Lung (tissue), 11 donors: ENCODE measurements at regions not wholly inside any gene's neighbourhood (a gene's known extent, or its start where the extent isn't known, plus 50 kb on each side); places are given as distances from the start of the nearest gene placed in this dataset.

Experiments used
- ATAC-seq: fragments of 200-7000 bp; cut with Tn5 transposase; one replicate; pipeline ENCODE4 v1.9.1; 2020; ENCODE audit warnings: moderate number of reproducible peaks; ENCODE audit not compliant: insufficient read depth, low FRiP score
- DNase-seq, 3 donors: peaks; one replicate each; pipeline ENCODE4 v3.0.0-alpha.2; 2013 to 2017
- H3K27ac ChIP-seq, 2 donors: one replicate each; pipeline ENCODE4 v1.5.1; 2013; ENCODE audit warnings: mild to moderate bottlenecking in 2 of 2, moderate library complexity in 2 of 2, control low read depth in 1 of 2, inconsistent platforms in 1 of 2, low read depth in 1 of 2, low read length in 1 of 2
- H3K27me3 ChIP-seq, 3 donors: one replicate each; pipeline ENCODE4 v1.5.1; 2013; ENCODE audit warnings: low read length in 2 of 3; ENCODE audit not compliant: control insufficient read depth in 3 of 3, insufficient read depth in 3 of 3
- H3K36me3 ChIP-seq, 4 donors: one replicate each; pipeline ENCODE4 v1.5.1; 2013; ENCODE audit warnings: low read length in 4 of 4, mild to moderate bottlenecking in 1 of 4, moderate library complexity in 1 of 4; ENCODE audit not compliant: control insufficient read depth in 4 of 4, insufficient read depth in 4 of 4
- H3K4me1 ChIP-seq, 5 donors: one replicate each; pipeline ENCODE4 v1.5.1; 2013; ENCODE audit warnings: low read length in 5 of 5, mild to moderate bottlenecking in 2 of 5, moderate library complexity in 1 of 5; ENCODE audit not compliant: control insufficient read depth in 5 of 5, insufficient read depth in 5 of 5
- H3K4me3 ChIP-seq: one replicate; pipeline ENCODE4 v1.5.1; 2013; ENCODE audit warnings: mild to moderate bottlenecking, control low read depth, moderate library complexity
- H3K9ac ChIP-seq, 2 donors: one replicate each; pipeline ENCODE4 v1.5.1; 2013; ENCODE audit warnings: low read length in 2 of 2, control low read depth in 1 of 2; ENCODE audit not compliant: insufficient read depth in 1 of 2
- H3K9me3 ChIP-seq, 4 donors: one replicate each; pipeline ENCODE4 v1.5.1; 2013; ENCODE audit warnings: low read length in 3 of 4, mild to moderate bottlenecking in 1 of 4, moderate library complexity in 1 of 4; ENCODE audit not compliant: control insufficient read depth in 4 of 4, insufficient read depth in 3 of 4
- WGBS, 2 donors: extraction: QIAGEN DNeasy Blood & Tissue Kit; methylation state at CpG; one replicate each; pipeline ENCODE4 v1.1.7; 2013; 5-methylcytosine and 5-hydroxymethylcytosine counted together
- TF ChIP-seq, protein P1 (sequence below): IDR thresholded peaks from 2 replicates; pipeline ENCODE4 v1.5.1; 2012; ENCODE audit warnings: mild to moderate bottlenecking; ENCODE audit errors: control extremely low read depth, extremely low read depth
- donor health status: control.
- donor health status: control.
- donor health status: Bipolar disorder and iron deficiency.
- donor health status: healthy.
- donor health status: DM: yes; HTN: yes; CAD: no.

DNA sequence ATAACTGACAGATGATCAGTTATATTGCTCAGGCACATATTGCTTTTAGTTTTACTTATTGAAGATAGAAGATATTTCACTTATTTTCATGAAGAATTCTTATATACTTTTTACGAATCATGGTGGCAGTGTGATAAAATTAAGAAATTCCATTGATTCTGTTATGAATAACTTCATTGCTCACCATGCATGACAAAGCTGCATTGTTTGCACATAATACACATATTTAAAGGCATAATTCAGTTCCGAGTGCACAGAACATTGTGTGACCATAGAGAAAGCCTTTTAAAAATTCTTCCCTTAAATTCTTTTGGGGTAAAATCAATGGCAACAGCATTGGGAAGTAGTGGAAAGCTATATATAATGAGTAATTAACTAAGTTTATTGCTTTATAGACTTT, 82.5 kb upstream of the NAALADL2 start:
- TF ChIP-seq, protein P1, sequence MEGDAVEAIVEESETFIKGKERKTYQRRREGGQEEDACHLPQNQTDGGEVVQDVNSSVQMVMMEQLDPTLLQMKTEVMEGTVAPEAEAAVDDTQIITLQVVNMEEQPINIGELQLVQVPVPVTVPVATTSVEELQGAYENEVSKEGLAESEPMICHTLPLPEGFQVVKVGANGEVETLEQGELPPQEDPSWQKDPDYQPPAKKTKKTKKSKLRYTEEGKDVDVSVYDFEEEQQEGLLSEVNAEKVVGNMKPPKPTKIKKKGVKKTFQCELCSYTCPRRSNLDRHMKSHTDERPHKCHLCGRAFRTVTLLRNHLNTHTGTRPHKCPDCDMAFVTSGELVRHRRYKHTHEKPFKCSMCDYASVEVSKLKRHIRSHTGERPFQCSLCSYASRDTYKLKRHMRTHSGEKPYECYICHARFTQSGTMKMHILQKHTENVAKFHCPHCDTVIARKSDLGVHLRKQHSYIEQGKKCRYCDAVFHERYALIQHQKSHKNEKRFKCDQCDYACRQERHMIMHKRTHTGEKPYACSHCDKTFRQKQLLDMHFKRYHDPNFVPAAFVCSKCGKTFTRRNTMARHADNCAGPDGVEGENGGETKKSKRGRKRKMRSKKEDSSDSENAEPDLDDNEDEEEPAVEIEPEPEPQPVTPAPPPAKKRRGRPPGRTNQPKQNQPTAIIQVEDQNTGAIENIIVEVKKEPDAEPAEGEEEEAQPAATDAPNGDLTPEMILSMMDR, result no peak
- H3K27ac ChIP-seq, result no peak overlapping the region
- 86 to 90% methylated on average over 2 of the region's 2 CpGs for WGBS, 2 donors
- no peaks in the 10 kb centered on the region for H3K9me3 ChIP-seq
- no peaks in the 10 kb centered on the region for H3K36me3 ChIP-seq
- H3K4me3 ChIP-seq, result no peak overlapping the region
- no peak overlapping the region for H3K9ac ChIP-seq
- no peaks in the 10 kb centered on the region for H3K27me3 ChIP-seq
- DNase-seq (no peak), ATAC-seq (no peak)
- H3K4me1 ChIP-seq, result peaks cover 0 to 3% (median 0%) of the 10 kb centered on the region in 5 donors

DNA sequence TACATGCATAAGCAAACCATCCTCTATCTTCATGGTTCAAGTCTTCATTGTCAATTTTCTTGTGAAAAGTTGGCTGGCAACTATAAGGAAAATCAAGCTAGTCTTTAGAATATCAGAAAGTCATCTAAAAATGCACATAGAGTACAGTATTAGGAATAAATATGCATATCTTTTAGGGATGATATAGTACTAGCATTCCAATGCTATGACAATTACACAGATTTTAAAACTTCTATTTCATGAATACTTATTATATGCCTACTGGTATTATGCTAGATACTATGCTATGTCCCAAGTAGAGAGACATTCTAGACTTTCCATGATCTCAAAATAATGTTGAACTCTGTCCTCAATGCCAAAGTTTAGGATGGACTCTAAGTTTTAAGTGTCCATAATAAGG, 81.3 kb upstream of the NAALADL2 start:
- TF ChIP-seq, protein P1, result no peak
- ATAC-seq (no peak), DNase-seq (no peak)
- Histone ChIP-seq H3K27ac (no peak overlapping the region), H3K27me3 (no peaks in the 10 kb centered on the region), H3K9me3 (no peaks in the 10 kb centered on the region), H3K9ac (no peak overlapping the region), H3K36me3 (no peaks in the 10 kb centered on the region), H3K4me3 (no peak overlapping the region), H3K4me1 (peaks cover 0 to 3% (median 0%) of the 10 kb centered on the region in 5 donors)

DNA sequence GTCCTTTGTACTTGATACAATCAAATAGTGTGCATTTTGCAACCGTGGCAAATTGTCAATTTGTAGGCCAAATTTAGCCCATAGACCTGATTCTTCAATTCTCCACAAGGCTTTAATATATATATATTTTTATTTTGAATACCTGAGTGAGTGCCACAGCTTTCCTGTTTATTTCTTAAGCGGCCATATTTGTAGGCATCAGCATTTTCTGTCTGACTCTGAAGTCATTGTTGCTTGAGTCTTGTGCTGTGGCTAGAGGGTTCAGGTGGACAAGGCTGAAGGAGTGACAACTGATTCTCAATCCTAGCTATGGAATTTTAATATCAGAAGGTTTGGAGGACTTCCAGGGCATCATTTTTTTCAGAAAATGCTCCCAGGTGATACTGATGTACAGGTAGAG, 75.6 kb upstream of the NAALADL2 start:
- WGBS, 2 donors, result 89 to 99% methylated on average over 2 of the region's 2 CpGs
- DNase-seq (no peak), ATAC-seq (no peak)
- Histone ChIP-seq H3K27me3 (no peaks in the 10 kb centered on the region), H3K36me3 (no peaks in the 10 kb centered on the region), H3K9ac (no peak overlapping the region), H3K27ac (no peak overlapping the region), H3K4me3 (no peak overlapping the region), H3K9me3 (no peaks in the 10 kb centered on the region), H3K4me1 (no peaks in the 10 kb centered on the region)
- TF ChIP-seq, protein P1, result no peak

DNA sequence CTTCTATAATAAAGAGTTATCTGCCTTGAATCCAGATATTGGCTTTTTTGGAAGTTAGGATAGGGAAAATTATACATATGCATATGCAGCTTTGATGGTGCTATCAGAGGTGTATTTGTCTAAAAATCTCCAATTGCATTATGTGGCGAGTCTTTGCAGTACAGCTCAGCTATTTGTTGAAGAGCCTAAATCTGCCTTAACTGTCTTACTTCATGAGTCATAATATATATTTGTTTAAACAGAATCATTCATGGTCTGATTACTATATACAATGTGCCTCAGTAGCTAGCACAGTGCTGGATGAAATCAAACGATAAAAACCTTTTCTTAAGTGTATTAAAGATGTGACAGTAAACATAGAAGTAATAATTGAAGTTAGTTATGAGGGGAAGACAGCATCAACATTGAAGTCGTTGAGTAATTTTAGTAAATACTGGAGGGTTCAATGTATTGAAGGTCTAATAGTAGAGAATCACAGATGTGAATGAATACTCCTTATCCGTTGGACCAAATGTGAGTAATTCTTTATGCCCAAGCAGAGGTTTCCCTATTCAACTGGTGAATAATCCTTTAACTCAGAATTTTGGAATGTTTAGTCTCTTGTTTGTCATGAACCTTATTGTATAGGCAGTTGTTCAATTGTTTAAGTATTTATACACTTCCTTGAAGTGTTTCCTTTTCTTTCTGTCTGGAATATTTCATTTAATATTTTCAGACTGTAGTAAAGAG, 74.8 kb upstream of the NAALADL2 start:
- Histone ChIP-seq H3K27ac (no peak overlapping the region), H3K27me3 (no peaks in the 10 kb centered on the region), H3K4me3 (no peak overlapping the region), H3K4me1 (no peaks in the 10 kb centered on the region), H3K9me3 (no peaks in the 10 kb centered on the region), H3K9ac (no peak overlapping the region), H3K36me3 (no peaks in the 10 kb centered on the region)
- WGBS, 2 donors, result 85 to 89% methylated on average over 4 of the region's 4 CpGs
- ATAC-seq (no peak), DNase-seq (no peak)
- TF ChIP-seq, protein P1, result no peak
